ENCODE measurements at regions not wholly inside any gene's neighbourhood (a gene's known extent, or its start where the extent isn't known, plus 50 kb on each side); places are given as distances from the start of the nearest gene placed in this dataset.

- DNase-seq, result no peak
Measured at GRCh38 chr14:56902385-56902784, 92.1 kb upstream of the OTX2 start.

GRCh38 chr14:56900726-56901125, 90.4 kb upstream of the OTX2 start:
- DNase-seq, result no peak

DNA sequence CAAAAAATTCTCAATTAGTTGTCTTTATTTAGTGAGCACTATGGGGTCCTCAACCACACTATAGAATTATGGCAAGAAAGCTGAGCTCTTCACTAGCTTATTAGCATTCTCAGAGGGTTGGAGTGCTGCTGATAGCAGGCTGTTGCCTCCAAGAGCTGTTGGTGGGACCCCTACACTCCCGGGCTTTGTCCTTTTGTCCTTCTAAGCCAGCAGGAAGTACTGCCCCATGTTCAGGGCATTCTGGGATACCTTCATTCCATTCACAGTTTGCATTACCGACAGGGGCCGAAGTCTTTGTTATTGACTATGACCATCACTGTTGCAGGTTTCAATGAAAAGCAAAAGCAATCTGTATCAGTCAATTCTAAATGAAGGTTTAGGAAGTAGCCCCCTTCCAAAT, 89.5 kb upstream of the OTX2 start:
- no peak for DNase-seq

- no peak for DNase-seq
Measured at GRCh38 chr14:56896922-56897321, 86.6 kb upstream of the OTX2 start.

DNA sequence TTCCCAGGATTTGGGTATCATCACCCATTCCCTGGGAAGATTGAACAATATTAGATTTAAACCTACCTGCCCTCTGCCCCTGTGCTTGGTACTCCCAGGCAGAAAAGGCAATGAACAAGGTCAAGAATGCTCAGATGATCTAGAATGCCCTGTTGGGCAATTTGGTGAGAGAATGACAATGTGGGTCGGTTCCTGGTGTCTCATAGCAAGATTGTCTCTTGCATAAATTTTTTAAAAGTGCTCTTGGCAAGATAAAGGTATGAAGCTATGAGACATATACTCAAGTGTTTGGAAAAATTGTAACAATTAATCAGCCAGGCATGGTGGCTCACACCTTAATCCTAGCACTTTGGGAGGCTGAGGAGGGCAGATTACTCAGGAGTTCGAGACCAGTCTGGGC, 86.0 kb upstream of the OTX2 start:
- no peak for DNase-seq

DNA sequence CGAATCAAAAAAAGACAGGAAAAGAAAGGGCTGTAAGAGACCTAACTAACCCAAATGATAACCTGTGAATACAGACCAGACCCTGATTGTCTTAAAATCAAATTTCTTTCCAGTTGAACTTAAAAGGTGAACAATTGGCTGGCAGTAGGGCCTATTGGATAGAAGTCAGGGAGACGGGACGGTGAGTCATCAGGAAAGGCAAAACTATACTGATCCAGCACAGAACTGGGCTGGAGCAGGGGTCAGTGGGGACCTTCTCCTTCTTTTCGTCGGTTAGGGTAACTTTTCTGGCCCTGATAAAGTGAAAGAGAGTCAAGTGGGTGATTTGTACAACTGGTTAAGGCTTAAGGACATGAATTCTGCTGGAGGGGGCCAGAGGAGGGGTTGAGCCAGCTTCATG, 84.9 kb upstream of the OTX2 start:
- no peak for DNase-seq

- DNase-seq, result no peak
Measured at GRCh38 chr14:56894591-56894991, 84.3 kb upstream of the OTX2 start.

DNA sequence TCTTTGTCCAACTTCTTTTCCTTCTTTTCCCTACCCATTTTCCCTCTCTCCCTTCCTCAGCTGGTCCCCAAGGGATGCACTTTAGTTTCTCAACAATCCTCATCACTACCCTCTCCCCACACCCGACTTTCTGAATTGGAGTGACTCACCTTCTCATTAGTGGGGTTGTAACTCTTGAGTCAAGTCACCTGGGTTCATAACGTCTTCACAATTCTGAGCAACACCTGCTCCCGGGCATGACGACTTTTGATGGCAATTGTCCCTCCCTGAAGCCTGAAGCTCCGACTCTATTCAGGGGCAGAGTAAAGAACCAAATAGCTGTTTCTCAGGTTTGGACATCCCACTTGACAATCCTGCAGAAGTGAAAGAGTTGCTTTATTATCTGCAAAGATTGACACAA, 82.7 kb upstream of the OTX2 start:
- DNase-seq, result no peak

DNA sequence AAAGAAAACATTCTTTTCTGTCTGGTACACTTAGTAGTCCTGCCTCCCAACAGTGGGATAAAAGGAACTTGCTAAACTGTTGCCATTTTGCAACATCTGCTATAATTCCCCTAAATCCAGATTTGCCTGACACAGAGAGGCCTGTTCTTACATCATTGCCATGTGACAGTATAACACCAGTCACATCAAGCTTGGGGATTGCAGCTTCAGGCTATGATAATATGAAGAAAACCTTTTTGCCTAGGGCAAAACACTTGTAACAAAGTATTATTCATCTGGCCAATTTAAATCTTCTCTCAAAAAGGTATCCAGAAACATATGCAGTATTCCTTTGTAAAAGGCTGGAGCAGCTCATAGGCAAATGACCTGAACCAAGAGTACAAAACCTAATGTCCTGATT, 80.9 kb upstream of the OTX2 start:
- DNase-seq, result no peak

GRCh38 chr14:56889705-56890104, 79.4 kb upstream of the OTX2 start:
- DNase-seq, result no peak

DNA sequence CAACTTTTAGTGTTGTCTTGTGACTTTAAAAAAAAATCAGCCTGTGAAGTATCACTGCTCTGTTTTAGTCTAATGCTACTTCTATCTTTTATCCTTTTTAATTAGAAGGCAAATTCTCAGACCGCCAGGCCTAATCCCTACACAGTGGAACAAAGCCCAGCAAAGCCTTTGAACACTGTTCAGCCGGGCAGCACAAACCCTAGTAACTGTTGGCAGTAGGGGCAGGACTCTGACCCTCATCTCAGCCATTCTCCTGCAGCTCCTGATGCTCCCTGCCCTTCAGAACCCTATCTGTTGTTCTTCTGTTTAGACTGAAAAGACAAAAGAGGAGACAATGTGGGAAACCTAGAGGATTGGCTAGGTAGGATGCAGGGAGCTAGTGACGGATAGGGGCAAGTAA, 78.0 kb upstream of the OTX2 start:
- no peak for DNase-seq

- no peak for DNase-seq
Measured at GRCh38 chr14:56887216-56887615, 76.9 kb upstream of the OTX2 start.

- DNase-seq, result no peak
Measured at GRCh38 chr14:56886471-56887062, 76.3 kb upstream of the OTX2 start.

- DNase-seq, result no peak
Measured at GRCh38 chr14:56885825-56886224, 75.5 kb upstream of the OTX2 start.

DNA sequence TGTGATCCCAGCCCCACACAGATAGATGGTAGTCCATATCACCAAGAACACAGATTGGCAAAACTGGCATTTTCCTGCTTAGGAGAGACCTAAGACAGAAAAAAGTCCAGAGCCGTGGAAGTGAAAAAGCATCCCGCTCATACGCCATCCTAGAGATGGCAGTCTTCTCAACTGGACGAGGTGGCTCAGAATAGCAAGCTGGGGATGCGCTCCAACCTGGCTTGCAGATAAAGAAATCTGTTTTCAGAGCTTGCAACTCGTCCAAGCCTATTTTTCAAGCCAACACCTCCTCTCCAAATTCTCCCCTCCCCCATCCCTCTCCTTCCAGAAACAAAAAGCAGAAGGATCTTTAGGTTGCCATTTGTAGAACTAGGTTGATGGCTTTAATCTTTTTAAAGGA, 74.3 kb upstream of the OTX2 start:
- no peak for DNase-seq

- DNase-seq, result no peak
Measured at GRCh38 chr14:56881181-56881580, 70.9 kb upstream of the OTX2 start.

- no peak for DNase-seq
Measured at GRCh38 chr14:56878766-56879165, 68.5 kb upstream of the OTX2 start.

DNA sequence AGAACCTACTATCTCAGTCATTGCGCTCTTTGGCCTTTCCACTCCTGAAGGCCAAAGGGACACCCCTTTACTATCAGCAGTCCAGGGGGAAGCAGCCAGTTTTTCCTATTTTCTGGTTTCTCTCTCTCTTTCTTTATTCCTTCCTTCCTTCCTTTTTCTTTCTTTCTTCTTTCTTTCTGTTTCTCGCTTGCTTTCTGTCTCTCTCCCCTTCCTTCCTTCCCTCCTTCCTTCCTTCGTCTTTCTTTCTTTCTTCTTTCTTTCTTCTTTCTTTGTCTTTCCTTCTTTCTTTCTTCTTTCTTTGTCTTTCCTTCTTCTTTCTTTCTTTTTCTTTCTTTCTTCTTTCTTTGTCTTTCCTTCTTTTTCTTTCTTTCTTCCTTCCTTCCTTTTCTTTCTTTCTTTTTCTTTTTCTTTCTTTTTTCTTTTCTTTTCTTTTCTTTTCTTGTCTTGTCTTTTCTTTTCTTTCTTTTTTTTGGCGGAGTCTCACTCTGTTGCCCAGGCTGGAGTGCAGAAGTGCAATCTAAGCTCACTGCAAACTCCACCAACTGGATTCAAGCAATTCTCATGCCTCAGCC, 64.9 kb upstream of the OTX2 start:
- no peak for DNase-seq

DNA sequence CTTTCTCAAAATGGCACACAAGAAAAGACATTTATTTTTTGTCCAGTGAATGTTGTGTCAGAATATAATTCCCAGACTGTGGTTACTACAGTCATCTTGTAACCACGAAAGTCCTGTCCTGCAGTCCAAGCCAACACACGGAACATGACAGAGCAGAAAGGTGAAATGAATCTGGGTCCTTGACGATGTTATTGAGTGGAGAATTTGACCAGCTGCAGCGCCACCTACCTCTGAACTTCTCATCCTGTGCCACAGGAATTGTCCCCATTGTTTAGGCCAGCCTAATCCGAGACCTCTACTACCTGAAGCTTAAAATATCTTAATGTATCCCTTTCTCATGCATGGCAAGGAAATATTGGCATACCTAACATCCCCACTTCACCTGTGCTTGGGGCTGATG, 64.1 kb upstream of the OTX2 start:
- peak; percentile 7 for DNase-seq

DNA sequence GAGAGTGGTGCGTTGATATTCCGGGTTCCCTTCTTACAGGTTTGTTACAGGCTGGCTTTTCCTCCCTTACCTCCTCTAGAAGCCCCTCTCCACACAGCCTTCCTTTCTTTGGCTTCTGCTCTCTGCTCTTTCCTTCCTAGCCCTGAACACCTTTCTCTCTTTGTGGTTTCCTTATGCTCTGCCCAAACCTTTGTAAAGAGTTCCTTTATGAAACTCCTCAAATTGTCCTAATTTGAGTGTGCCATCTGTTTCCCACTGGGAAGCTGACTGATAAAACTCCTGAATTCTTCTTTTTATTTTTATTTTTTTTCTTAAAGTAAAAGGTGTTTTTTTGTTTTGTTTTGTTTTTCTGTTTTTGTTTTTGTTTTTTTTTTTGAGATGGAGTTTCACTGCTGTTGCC, 60.1 kb upstream of the OTX2 start:
- no peak for DNase-seq

GRCh38 chr14:56868660-56869059, 58.4 kb upstream of the OTX2 start:
- no peak for DNase-seq

GRCh38 chr14:56862836-56863235, 52.6 kb upstream of the OTX2 start:
- DNase-seq, result no peak

- no peak for DNase-seq
Measured at GRCh38 chr14:56860441-56860840, 50.2 kb upstream of the OTX2 start.

Data from NCI-H774 (cell line).